GM13976 (cell line): ENCODE measurements at regions not wholly inside any gene's neighbourhood (a gene's known extent, or its start where the extent isn't known, plus 50 kb on each side); places are given as distances from the start of the nearest gene placed in this dataset.
A peak's percentile ranks its signal among the peaks of the same experiment; 100 is the strongest.

Source experiments
- DNase-seq: peaks from one replicate; pipeline ENCODE4 v3.0.0; 2012; ENCODE audit warnings: low spot score
- CTCF ChIP-seq: IDR thresholded peaks from 2 replicates; pipeline ENCODE4 v1.5.1; 2012; ENCODE audit warnings: borderline replicate concordance, mild to moderate bottlenecking; ENCODE audit not compliant: insufficient read depth; ENCODE audit errors: extremely low read depth, missing control alignments, control extremely low read depth
- in situ Hi-C: fragments of 300-500 bp; cut with MboI; formaldehyde crosslinking; loops from one replicate; pipeline ENCODE4 v1.12.0; 2022; ENCODE audit warnings: low sequenced_read_pairs, mixed read lengths, inconsistent platforms; ENCODE audit not compliant: unreplicated experiment

GRCh38 chr11:80816454-80816847 is 1375.6 kb upstream of the TENM4 start:
- no peak for TF ChIP-seq CTCF
- in situ Hi-C loops: no loop called here
- no peak for DNase-seq

- in situ Hi-C loops: no loop called here
- no peak for TF ChIP-seq CTCF
- peak; percentile 25 for DNase-seq
These were observed 1375.1 kb upstream of the TENM4 start for GRCh38 chr11:80815752-80816453.

GRCh38 chr11:80814813-80815212 is 1374.0 kb upstream of the TENM4 start:
- no peak for DNase-seq
- in situ Hi-C loops: no loop called here
- TF ChIP-seq CTCF: no peak

- in situ Hi-C loops: no loop called here
- DNase-seq: no peak
- TF ChIP-seq CTCF: no peak
These were observed 1369.9 kb upstream of the TENM4 start for GRCh38 chr11:80810695-80811094.

GRCh38 chr11:80798174-80798573 is 1357.3 kb upstream of the TENM4 start:
- in situ Hi-C loops: no loop called here
- TF ChIP-seq CTCF: no peak
- DNase-seq: no peak

- TF ChIP-seq CTCF: no peak
- DNase-seq: no peak
- in situ Hi-C loops: no loop called here
These were observed 1342.7 kb upstream of the TENM4 start for GRCh38 chr11:80783561-80783960.
